NB4 (cell line): ENCODE measurements at regions not wholly inside any gene's neighbourhood (a gene's known extent, or its start where the extent isn't known, plus 50 kb on each side); places are given as distances from the start of the nearest gene placed in this dataset.

Experiments used
- DNase-seq: peaks from one replicate; pipeline ENCODE4 v3.0.0; 2010; ENCODE audit warnings: low read depth
- H3K4me3 ChIP-seq: one replicate; pipeline ENCODE4 v1.5.1; 2011; ENCODE audit warnings: mild to moderate bottlenecking, low read depth, low read length, moderate library complexity
- MAX ChIP-seq: IDR thresholded peaks from 2 replicates; pipeline ENCODE4 v1.6.1; 2011; ENCODE audit warnings: low read depth, low read length
- MYC ChIP-seq: IDR thresholded peaks from 2 replicates; pipeline ENCODE4 v1.6.1; 2011; ENCODE audit warnings: low read depth, low read length
- POLR2A ChIP-seq: IDR thresholded peaks from 2 replicates; pipeline ENCODE4 v1.6.1; 2011; ENCODE audit warnings: mild to moderate bottlenecking; ENCODE audit not compliant: insufficient read length; ENCODE audit errors: extremely low read depth
- TF ChIP-seq, protein P1 (sequence below): IDR thresholded peaks from one replicate; pipeline ENCODE4 v1.5.1; 2012; ENCODE audit warnings: low read depth, low read length

DNA sequence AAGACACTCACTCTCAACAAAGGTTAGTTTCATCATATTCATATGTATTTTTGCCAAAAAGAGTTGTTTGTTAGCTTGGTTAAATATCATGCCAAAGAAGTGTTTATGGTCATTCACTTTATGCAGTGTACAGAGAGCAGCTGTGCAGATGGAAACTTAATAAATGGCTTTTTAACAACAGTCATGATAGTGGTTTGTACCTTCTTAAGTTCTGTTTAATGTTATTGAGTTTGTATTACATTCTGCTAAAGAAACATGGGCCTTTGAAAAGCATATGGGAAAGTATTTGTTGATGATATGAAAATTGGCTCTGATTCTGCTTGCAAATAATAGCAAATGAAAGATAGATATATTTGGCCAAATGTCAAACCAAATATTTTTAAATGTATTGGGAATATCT is 607.3 kb downstream of the NCAM2 start:
- DNase-seq: no peak
- H3K4me3 ChIP-seq: no peak overlapping the region
- no peak for TF ChIP-seq MAX
- TF ChIP-seq MYC: no peak
- TF ChIP-seq, protein P1, sequence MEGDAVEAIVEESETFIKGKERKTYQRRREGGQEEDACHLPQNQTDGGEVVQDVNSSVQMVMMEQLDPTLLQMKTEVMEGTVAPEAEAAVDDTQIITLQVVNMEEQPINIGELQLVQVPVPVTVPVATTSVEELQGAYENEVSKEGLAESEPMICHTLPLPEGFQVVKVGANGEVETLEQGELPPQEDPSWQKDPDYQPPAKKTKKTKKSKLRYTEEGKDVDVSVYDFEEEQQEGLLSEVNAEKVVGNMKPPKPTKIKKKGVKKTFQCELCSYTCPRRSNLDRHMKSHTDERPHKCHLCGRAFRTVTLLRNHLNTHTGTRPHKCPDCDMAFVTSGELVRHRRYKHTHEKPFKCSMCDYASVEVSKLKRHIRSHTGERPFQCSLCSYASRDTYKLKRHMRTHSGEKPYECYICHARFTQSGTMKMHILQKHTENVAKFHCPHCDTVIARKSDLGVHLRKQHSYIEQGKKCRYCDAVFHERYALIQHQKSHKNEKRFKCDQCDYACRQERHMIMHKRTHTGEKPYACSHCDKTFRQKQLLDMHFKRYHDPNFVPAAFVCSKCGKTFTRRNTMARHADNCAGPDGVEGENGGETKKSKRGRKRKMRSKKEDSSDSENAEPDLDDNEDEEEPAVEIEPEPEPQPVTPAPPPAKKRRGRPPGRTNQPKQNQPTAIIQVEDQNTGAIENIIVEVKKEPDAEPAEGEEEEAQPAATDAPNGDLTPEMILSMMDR: no peak
- no peak for TF ChIP-seq POLR2A

DNA sequence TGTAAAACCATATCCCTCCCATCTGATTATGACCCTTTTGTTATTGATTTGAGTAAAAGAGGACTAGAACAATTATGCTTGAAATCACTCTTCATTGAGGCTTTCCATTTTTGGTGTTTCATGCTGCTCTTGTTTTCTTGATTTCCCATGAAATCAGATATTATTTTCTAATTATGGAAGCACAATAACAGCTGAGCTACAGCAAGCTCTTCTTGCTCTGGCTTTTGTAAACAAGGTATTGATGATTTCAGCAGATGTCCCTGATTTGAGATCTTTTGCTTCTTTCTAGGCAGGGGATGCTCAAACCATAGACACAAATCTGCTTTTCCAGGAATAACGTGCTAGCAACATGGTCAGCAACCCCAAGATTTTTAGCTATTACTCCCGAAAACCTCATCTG is 607.8 kb downstream of the NCAM2 start:
- no peak overlapping the region for H3K4me3 ChIP-seq
- no peak for TF ChIP-seq MYC
- TF ChIP-seq, protein P1: no peak
- no peak for TF ChIP-seq POLR2A
- TF ChIP-seq MAX: no peak
- no peak for DNase-seq

DNA sequence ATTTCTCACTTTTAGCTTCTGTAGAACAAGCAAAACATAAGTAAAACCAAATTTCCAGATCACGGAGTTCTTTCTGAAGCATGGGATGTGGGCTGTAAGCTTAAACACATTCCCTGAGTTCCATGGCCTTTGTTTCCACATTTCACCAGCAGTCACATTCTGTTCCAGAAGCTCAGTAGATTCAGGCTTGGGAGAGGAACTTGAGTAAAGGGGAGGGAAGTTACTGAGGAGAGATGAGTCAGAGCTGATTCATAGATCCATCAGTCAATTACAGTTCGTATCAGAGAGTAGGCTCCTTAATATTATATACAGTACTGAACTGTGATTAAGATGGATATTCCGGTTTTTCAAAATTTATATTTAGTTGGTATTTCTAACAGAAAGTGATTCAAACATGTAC is 614.3 kb downstream of the NCAM2 start:
- TF ChIP-seq MAX (no peak), MYC (no peak), POLR2A (no peak)
- TF ChIP-seq, protein P1: no peak
- DNase-seq: peak; percentile 18
- H3K4me3 ChIP-seq: no peak overlapping the region

DNA sequence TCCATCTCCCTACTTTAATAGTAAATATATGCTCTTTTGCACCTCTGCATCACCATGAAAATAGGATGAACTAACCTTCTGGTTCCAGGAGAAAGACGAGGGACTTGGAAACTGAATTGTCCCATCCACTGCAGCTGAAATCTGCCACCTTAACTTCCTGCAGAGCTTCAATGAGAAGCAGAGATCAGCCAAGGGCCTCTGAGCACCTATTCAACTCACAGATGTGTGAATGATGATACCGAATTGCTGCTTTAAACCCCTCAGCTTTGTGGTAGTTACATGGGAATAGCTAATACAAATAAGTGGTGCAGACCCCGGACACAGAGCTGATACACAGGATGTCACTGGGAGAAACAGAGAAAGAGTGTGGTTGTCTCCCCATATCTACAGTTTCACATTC is 616.8 kb downstream of the NCAM2 start:
- no peak for DNase-seq
- H3K4me3 ChIP-seq: no peak overlapping the region
- TF ChIP-seq MYC (no peak), POLR2A (no peak), MAX (no peak)
- TF ChIP-seq, protein P1: no peak

- no peak for DNase-seq
- TF ChIP-seq, protein P1: no peak
- TF ChIP-seq MAX (no peak), POLR2A (no peak), MYC (no peak)
- no peak overlapping the region for H3K4me3 ChIP-seq
Measured at GRCh38 chr21:21622460-21623234, 624.4 kb downstream of the NCAM2 start.
